NCI-H2196 treated with DMSO at 0.1 percent for 48 hours (cell line): ENCODE measurements at regions not wholly inside any gene's neighbourhood (a gene's known extent, or its start where the extent isn't known, plus 50 kb on each side); places are given as distances from the start of the nearest gene placed in this dataset.

ENCODE experiments used
- DNase-seq: peaks from one replicate; lab custom pipeline; 2025; ENCODE audit not compliant: unreplicated experiment; lab: John Stamatoyannopoulos, UW

GRCh38 chr2:65486802-65487201 lies 54.4 kb upstream of the SPRED2 start:
- no peak for DNase-seq

- DNase-seq, result no peak
Observed at GRCh38 chr2:65486282-65486681, 53.9 kb upstream of the SPRED2 start.

GRCh38 chr2:65485839-65486238 lies 53.4 kb upstream of the SPRED2 start:
- no peak for DNase-seq

GRCh38 chr2:65483763-65484162 lies 51.4 kb upstream of the SPRED2 start:
- no peak for DNase-seq

GRCh38 chr2:65482971-65483370 lies 50.6 kb upstream of the SPRED2 start:
- DNase-seq, result no peak
